Right renal pelvis (tissue), 4 donors: ENCODE measurements at regions not wholly inside any gene's neighbourhood (a gene's known extent, or its start where the extent isn't known, plus 50 kb on each side); places are given as distances from the start of the nearest gene placed in this dataset.
"Not testable (repeated sequence)": the region's sequence is repeated elsewhere in the genome, so short reads cannot be mapped to it uniquely, and the experiment has no call there.

Source experiments
- DNase-seq, 4 donors: peaks; one replicate each; pipeline ENCODE4 v3.0.0-alpha.2; 2013; ENCODE audit warnings: low read depth in 4 of 4, low spot score in 3 of 4, missing footprints in 1 of 4

- no peak for DNase-seq
These were observed 51.5 kb upstream of the C1orf53 start for GRCh38 chr1:197850918-197851317.

DNA sequence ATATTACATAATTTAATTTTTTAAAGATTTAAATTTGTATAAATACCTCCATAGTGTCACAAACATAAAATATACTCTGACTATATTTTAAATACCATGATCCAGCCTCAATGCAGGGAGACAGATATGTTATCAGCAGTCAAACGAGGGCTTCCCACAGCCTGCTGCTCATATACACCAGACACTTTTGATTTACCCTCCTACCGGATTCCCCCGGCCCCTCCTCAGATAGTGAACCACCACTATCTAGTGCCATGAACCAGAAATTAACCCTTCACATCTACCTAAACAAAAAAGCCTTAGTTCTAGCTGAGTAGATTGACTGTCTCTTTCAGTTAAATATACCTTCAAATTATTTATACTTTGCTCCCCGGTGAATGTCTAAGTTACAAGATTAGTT is 52.4 kb upstream of the C1orf53 start:
- DNase-seq: no peak

- DNase-seq: no peak
These were observed 54.1 kb upstream of the C1orf53 start for GRCh38 chr1:197848350-197848749.

GRCh38 chr1:197845886-197846285 is 56.5 kb upstream of the C1orf53 start:
- DNase-seq: no peak

GRCh38 chr1:197844651-197845050 is 57.8 kb upstream of the C1orf53 start:
- DNase-seq: no peak

DNA sequence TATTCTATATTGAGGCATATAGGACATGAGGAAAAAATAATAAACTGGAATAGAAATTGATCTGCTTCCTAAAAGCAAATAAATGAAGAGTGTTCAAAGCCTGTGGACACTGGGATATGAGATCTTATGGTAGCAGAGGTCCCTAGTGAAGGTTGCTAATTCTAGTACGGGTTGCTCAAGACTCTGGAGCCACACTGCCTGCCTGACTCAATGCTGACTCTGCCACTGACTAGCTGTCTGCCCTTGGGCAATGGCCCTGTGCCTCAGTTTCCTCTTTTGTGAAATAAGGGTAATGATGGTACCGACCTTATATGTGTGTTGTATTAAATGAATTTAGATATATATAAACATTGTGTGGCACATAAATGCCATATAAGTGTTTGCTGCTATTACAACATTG is 59.0 kb upstream of the C1orf53 start:
- no peak for DNase-seq

DNA sequence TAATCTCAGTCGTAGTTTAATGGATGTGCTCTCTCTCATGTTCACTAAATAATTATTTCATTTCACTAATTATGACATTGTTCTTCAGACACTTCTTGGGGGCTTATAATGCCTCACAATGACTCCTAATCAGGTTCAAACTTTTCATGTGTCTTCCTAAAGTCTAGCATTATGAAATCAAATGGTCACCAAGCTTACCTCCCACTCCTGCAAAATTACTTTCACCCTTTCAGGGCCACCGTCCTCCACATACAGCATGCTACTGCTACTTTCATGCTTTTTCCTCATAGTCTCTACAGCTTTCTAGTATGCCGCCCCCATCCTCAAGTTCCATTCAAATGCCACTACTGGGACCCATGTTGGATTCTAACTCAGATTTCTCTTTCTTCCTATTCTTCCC is 59.8 kb upstream of the C1orf53 start:
- no peak for DNase-seq

GRCh38 chr1:197841883-197842553 is 60.4 kb upstream of the C1orf53 start:
- peak in 1 of 4 donors; percentile 1 for DNase-seq

- DNase-seq: no peak
These were observed 61.3 kb upstream of the C1orf53 start for GRCh38 chr1:197841158-197841557.

DNA sequence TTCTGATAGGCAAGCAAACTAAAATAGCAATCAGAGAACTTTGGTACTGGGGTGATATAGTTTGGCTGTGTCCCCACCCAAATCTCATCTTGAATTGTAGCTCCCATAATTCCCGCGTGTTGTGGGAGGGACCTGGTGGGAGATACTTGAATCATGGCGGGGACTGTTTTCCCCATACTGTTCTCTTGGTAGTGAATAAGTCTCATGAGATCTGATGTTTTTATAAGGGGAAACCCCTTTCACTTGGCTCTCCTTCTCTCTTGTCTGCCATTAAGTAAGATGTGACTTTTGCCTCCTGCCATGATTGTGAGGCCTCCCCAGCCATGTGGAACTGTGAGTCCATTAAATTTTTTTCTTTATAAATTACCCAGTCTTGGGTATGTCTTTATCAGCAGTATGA is 62.6 kb upstream of the C1orf53 start:
- not testable (repeated sequence) for DNase-seq

- DNase-seq: no peak
These were observed 63.6 kb upstream of the DENND1B start for GRCh38 chr1:197838836-197839235.

DNA sequence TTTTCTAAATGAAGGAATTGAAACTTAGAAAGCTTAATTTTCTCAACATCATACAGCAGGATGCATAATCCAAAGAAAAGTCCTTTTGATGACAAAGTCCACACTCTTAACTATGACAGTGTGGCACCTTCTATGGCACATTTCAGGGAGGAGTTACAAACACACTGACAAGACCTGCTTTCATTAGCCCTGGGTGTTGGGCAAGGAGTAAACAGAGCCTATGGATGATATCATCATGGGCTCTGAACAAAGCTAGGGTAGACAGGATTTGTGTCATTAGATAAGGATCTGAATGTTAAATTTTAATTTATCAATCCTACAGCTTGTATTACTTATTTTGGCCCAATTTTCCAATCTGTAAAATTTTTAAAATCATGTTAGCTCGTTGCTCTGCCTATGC is 62.6 kb upstream of the DENND1B start:
- no peak for DNase-seq

DNA sequence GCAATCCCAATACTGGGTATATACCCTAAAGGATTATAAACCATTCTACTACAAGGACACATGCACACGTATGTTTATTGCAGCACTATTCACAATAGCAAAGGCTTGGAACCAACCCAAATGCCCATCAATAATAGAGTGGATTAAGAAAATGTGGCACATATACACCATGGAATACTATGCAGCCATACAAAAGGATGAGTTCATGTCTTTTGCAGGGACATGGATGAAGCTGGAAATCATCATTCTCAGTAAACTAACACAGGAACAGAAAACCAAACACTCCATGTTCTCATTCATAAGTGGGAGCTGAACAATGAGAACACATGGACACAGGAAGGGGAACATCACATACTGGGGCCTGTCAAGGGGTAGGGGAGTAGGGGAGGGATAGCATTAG is 61.1 kb upstream of the DENND1B start:
- not testable (repeated sequence) for DNase-seq

- not testable (repeated sequence) for DNase-seq
These were observed 53.7 kb upstream of the DENND1B start for GRCh38 chr1:197829011-197829410.

DNA sequence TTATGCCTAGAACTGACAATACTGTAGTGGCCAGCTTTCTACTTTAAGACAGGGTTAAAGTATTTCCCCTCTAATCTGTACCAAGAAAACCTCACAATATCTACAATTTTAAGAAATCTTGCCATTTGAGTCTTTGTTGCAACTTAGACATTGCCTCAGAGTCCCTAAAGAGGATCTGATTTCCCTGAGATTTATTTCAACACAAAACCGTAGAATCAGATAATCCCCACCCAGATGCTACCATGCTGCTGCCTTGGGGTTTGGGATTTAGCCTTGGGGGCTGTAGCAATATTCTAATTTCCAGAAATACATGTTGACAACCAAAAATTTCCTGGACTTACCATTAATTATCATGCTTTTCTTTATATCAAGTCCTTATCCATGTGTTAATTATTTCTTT is 50.3 kb upstream of the DENND1B start:
- no peak for DNase-seq
